Ovary (tissue), 3 donors: ENCODE measurements at regions not wholly inside any gene's neighbourhood (a gene's known extent, or its start where the extent isn't known, plus 50 kb on each side); places are given as distances from the start of the nearest gene placed in this dataset.

Source experiments
- CTCF ChIP-seq, 3 donors: fragments of 450-650 bp in 2 of 3; fragments of 200-600 bp in 1 of 3; IDR thresholded peaks; one replicate each; pipeline versions ENCODE4 v1.5.1 to v1.8.0; 2016 to 2022; ENCODE audit warnings: antibody characterized with exemption in 3 of 3, mild to moderate bottlenecking in 1 of 3
- EP300 ChIP-seq: sonication (generic); formaldehyde crosslinking; IDR thresholded peaks from one replicate; pipeline ENCODE4 v1.6.1; 2017; ENCODE audit warnings: antibody characterized with exemption
- POLR2A ChIP-seq: fragments of 450-650 bp; IDR thresholded peaks from one replicate; pipeline ENCODE4 v1.6.1; 2017; ENCODE audit warnings: antibody characterized with exemption, mild to moderate bottlenecking, moderate library complexity
- donor health status: DM: no; HTN: no; CAD: no.

GRCh38 chr10:43816351-43817321, 168.0 kb upstream of the ZNF32 start:
- TF ChIP-seq CTCF (IDR thresholded peaks at IDR 0.05): no peak
- TF ChIP-seq POLR2A: no peak
- TF ChIP-seq EP300: peak; percentile 63
